Erythroblast (primary cell): ENCODE measurements at regions not wholly inside any gene's neighbourhood (a gene's known extent, or its start where the extent isn't known, plus 50 kb on each side); places are given as distances from the start of the nearest gene placed in this dataset.

Experiments
- GATA1 ChIP-seq: IDR thresholded peaks from 2 replicates; pipeline ENCODE4 v1.6.1; 2011; ENCODE audit warnings: low read depth, mild to moderate bottlenecking, control low read depth, low read length, moderate library complexity
- POLR2A ChIP-seq: IDR thresholded peaks from 2 replicates; pipeline ENCODE4 v1.6.1; 2011; ENCODE audit warnings: mild to moderate bottlenecking, low read length

DNA sequence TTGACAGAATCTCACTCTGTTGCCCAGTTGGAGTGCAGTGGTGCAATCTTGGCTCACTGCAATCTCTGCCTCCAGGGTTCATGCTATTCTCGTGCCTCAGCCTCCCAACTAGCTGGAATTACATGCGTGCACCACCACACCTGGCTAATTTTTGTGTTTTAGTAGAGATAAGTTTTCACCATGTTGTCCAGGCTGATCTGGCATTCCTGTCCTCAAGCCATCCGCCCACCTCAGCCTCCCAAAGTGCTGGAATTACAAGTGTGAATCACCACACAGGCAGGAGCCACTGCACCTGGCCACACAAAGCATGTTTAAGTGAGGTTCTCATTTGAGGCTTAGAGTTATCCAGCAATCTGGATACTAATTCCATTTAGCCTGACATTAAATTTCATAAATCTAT lies 180.9 kb upstream of the GRID2 start:
- TF ChIP-seq POLR2A (no peak), GATA1 (no peak)
